Stimulated activated CD4-positive, alpha-beta T cell treated with anti-CD3 and anti-CD28 coated beads, Interleukin-1b, Interleukin-23, amount 100 ng/mL, for 48 hours (primary cell): ENCODE measurements at regions not wholly inside any gene's neighbourhood (a gene's known extent, or its start where the extent isn't known, plus 50 kb on each side); places are given as distances from the start of the nearest gene placed in this dataset.
A peak's percentile ranks its signal among the peaks of the same experiment; 100 is the strongest.

Experiments used
- DNase-seq: peaks from one replicate; pipeline ENCODE4 v3.0.0-alpha.2; 2020

GRCh38 chrX:107561468-107562215 lies 66.7 kb upstream of the PRPS1 start:
- no peak for DNase-seq

- no peak for DNase-seq
Measured at GRCh38 chrX:107562482-107562881, 65.8 kb upstream of the PRPS1 start.

- DNase-seq: no peak
Measured at GRCh38 chrX:107563824-107564223, 64.5 kb upstream of the PRPS1 start.

GRCh38 chrX:107565015-107565414 lies 63.3 kb upstream of the PRPS1 start:
- DNase-seq: no peak

- no peak for DNase-seq
Measured at GRCh38 chrX:107565931-107566603, 62.2 kb upstream of the PRPS1 start.

- DNase-seq: no peak
Measured at GRCh38 chrX:107566604-107567262, 61.6 kb upstream of the PRPS1 start.

GRCh38 chrX:107567370-107567769 lies 60.9 kb upstream of the PRPS1 start:
- no peak for DNase-seq

GRCh38 chrX:107571296-107571998 lies 56.9 kb upstream of the PRPS1 start:
- no peak for DNase-seq

- no peak for DNase-seq
Measured at GRCh38 chrX:107573016-107573415, 55.3 kb upstream of the PRPS1 start.

GRCh38 chrX:107574054-107574683 lies 54.1 kb upstream of the PRPS1 start:
- DNase-seq: no peak

- DNase-seq: no peak
Measured at GRCh38 chrX:107574711-107575110, 53.6 kb upstream of the PRPS1 start.

- DNase-seq: no peak
Measured at GRCh38 chrX:107576392-107576791, 51.9 kb upstream of the PRPS1 start.

GRCh38 chrX:107576841-107577240 lies 51.5 kb upstream of the PRPS1 start:
- DNase-seq: peak; percentile 31

- no peak for DNase-seq
Measured at GRCh38 chrX:107577933-107578332, 50.4 kb upstream of the PRPS1 start.
